COLO668 (cell line): ENCODE measurements at regions not wholly inside any gene's neighbourhood (a gene's known extent, or its start where the extent isn't known, plus 50 kb on each side); places are given as distances from the start of the nearest gene placed in this dataset.

Experiments
- DNase-seq: peaks from one replicate; lab custom pipeline; 2025; ENCODE audit not compliant: unreplicated experiment; lab: John Stamatoyannopoulos, UW

DNA sequence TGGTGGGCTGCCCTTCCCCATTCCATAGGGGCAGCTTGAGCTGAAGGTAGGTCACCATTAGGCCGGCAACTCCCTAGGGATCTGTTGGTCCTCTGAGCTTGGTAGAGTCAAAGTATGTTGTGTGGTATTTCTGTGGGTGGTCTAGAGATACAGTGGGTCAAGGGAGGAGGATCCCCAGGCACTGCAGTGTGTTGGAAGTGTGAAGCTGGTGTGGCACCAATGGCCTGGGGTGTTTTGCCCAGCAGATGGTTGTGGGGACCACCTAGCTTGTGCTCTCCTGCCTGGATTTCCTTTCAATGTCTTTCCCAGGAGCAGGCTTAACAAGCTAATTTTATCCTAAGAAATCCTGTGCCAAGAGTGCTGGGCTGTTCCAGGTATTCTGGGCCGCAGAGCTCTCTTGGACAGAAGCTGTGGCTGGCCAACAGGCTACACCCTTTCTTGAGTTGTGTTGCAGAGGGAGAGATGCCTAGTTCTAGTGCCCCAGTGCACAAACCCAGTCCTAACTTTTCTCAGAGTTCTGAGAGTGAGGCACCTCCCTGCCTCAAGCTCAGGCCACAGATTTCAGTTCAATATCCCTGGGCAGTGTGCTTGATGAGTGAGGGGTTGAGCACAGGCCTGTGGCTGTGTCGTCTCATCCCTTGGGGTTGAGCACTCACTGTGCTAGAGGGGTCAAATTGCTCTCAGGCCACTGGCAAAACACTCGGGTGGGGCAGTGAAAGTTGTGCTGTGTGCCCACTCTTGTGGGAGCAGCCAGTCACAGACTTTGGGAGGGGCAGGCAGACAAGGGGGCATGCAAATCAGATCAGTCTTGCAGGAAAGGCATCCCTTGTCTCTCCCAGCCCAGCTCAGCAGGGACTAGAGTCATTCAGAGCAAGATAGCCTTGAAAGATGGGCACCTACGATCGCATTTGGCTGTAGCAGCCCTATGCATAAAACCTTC, 1806.1 kb upstream of the MIR17HG start:
- DNase-seq = no peak

DNA sequence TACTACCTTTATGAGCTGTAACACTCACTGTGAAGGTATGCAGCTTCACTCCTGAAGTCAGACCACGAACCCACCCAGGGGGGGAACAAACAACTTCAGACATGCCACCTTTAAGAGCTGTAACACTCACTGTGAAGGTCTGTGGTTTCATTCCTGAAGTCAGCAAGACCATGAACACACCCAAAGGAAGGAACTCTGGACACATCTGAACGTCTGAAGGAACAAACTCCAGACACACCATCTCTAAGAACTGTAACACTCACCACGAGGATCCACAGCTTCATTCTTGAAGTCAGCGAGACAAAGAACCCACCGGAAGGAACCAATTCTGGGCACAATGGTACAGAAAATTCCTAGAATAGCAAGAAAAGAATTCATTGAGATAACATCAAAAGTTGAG, 1796.5 kb upstream of the MIR17HG start:
- no peak for DNase-seq

DNA sequence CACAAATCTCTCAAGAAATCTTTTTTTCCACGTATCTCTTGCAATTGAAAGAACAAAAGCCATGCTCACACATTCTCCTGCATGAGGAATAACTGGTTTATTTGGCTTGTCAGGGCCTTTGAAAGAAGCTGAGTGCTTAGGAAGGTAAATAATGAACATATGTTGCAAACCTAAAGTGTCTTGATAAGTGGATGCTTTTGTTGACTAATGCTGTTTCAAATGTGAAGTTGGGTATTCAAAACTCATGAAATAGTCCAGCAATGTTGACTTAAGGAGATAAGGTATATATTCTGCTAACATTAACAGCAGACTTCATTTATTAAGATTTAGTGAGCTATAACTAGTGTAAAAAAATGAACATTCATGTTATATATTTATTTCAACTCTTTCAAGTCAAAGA, 1792.7 kb upstream of the MIR17HG start:
- peak; percentile 23 for DNase-seq

DNA sequence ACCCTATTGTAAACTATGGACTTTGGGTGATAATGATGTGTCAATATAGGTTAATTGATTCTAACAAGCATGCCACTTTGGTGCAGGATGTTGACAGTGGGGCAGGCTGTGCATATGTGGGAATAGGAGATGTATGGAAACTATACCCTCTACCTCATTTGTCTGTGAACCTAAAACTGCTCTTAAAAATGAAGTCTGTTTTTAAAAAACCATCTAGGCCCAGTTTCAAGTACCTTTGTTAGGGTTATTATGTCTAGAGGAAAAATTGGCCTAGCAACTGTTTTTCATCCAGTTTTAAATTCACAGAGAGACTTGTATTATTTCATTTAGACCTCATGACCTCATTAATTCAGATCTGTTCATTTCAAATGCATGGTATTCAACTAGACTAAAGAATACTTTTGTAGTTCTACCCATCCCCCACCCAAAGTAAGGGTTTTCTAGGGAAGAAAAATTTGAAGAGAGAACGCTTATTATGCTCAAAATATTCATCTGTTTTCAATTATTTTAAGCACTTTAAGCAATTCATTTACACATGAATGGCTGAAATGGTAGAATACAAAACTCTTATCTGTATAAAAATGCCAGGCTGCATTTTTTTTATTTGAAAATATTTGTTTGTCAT, 1781.9 kb upstream of the MIR17HG start:
- peak; percentile 35 for DNase-seq

DNA sequence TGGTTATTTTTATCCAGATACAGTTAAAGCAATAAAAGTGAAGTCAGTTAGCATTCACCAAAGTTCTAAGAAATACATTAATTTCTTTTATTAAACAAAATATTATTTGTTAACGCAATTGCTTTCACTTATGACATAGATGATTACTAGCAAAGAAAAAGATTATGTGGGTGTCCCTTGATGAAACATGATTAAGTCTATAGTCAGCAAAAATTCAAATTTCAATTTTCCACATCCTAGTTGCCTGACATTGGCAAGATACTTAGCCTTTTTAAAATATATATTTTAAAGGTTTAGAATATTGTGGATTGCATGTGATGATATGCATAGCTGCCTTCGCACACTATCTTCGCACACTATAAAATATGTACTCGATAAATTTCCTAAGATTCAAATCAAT, 1780.5 kb upstream of the MIR17HG start:
- DNase-seq = no peak

DNA sequence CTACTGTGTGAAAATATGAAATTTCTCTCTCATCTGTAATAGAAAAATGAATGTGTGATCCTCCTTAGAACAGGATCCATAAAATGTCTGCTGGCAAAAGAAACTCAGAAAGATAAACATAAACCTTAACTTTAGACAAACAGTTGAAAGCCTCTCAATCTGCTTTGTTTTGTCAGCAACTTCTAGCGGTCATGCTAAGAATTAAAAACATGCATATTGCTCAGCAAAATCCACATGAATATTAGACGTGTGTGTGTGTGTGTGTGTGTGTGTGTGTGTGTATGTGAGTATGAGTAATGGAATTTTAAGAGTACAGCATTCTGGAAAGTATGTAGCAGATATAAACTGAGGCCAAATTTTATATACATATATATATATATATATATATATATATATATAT, 1779.2 kb upstream of the MIR17HG start:
- no peak for DNase-seq

DNA sequence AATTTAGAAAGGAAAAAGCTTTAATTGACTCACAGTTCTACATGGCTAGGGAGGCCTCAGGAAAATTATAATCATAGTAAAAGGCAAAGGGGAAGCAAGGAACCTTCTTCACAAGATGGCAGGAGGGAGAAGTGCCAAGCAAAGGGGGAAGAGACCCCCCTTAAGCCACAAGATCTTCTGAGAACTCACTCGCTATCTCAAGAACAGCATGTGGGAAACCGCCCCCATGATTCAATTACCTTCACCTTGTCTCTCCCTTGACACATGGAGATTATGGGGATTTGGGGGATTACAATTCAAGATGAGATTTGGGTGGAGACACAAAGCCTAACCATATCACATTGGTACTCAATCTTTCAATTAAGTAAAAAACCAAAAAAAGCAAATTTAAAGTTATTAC, 1778.7 kb upstream of the MIR17HG start:
- no peak for DNase-seq

DNA sequence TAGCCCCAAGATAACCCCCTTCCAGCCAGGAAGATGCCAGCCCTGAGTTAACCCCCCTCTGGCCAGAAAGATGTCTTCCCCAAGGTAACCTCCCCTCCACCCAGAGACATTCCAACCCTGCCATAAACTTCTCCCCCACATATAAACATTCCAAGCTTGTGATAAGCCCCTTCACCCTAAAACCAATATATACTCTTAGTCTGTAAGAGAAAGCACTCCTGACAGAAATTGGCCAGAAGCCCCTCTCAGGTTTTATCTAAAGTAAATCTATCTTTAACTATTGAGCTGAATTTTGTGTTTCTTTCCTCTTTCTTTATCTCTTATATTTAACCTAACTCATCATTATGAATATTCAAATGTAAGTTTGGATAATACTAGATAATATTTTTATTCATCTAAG, 1775.8 kb upstream of the MIR17HG start:
- no peak for DNase-seq

DNA sequence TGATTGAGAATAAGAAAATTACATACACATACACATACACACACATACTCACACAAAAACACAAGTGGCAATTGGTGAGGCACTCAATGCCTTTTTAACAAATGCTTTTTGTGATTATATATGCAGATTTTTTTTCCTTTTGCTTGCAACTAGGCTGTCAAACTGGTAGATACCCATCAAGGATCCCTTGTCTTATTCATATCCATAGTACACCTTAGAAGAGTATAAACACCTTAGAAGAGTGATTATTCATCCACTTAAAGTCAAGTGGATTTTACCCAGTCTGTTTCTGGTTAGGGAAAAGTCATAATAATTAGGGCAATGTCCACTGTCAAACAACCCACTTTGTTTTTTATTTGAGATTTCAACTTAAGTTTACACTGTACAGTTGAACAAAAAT, 1773.4 kb upstream of the MIR17HG start:
- no peak for DNase-seq

DNA sequence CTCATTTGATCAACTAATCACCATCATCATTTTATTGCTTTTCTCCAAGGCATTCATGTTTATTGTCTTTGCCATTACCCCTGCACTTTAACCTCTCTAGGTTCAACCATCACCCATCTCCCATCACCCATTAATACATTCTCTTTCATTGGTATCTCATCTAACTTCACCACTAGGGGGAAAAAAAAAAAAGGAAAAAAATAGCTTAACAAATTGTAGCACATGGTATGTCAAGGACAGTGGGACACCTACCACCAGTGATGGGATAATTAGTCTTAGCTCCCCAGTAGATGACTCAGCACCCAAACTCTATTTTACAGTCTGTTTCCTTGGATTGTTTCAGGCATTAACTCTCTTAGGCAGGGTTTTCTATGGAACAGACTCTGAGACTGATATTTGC, 1770.2 kb upstream of the MIR17HG start:
- no peak for DNase-seq

DNA sequence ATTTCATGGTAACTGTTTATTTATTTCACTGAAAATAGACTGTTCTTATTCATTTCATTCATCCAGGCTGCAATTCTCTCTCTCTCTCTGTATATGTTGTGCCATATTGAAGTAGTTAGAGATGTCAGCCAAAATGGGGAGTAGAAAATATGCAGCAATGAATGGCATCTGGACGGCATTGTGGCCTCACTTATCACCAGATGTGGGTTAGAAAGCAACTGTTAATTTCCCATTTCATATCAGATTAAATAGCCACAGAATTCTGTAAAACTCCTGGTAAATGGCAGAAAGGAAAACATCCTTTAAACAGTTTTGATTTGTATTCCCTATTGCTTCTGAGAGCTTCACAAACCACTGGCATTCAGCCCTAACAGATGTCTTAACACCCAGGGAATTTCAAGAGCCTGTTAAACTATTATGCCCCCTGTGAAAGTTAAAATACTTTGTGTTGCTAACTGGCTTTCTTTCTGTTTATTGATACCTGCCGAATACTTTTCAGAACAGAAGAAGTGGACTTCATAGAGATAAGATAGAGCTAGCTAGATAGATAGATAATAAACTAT, 1763.3 kb upstream of the MIR17HG start:
- no peak for DNase-seq

DNA sequence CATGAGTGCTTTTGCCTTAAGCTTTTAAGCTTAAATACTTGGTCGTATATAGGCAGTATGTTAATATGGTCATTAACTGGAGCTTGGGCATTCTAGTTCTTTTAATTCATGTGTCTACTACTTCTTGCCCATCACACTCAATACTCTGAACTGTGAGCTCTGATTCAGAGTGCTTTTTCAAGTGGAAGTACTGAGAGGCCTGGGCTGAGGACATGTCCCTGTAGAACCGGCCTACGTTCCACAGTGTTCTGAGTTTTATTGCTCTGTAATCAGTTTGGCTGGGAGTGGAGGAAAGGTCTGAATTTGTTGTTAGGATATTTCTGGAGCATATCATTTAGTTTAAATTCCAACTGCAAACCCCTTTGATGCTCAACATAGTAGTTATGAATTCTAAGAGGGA, 1744.8 kb upstream of the MIR17HG start:
- no peak for DNase-seq

DNA sequence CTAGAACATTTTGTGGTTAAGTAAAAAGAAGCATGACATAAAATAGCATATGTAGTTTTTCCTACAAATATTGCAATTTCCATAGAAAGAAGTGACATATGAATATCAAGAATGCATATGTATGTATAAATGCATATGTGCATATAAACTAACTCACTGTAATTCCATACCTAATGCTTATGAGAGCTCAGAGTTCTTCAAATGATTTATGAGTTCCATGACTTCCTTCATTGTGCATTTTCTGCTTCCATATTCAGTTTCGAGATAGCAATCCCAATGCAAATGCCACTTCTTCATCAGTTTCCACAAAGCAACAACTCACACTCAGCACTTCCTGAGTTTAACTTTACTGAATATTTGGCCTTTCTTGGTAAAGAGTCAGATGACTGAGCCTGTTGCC, 1744.3 kb upstream of the MIR17HG start:
- DNase-seq = no peak

DNA sequence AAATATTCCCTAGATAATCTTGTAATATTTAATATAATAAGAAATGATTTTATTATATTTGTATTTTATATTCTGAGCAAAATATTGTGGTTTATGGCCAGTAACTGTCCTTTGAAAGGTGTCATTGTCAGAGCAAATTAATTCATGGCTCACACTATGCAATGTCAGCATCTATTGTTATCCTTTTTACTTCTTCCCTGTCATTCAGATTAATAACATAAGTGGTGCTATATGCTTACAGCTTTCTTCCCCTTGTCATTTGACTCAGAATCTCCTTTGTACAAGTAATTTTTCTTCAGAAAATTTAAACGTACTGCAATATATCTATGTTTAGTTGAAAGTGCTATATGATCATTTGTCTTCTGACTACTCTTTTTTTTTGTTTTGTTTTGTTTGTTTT, 1738.2 kb upstream of the MIR17HG start:
- no peak for DNase-seq

DNA sequence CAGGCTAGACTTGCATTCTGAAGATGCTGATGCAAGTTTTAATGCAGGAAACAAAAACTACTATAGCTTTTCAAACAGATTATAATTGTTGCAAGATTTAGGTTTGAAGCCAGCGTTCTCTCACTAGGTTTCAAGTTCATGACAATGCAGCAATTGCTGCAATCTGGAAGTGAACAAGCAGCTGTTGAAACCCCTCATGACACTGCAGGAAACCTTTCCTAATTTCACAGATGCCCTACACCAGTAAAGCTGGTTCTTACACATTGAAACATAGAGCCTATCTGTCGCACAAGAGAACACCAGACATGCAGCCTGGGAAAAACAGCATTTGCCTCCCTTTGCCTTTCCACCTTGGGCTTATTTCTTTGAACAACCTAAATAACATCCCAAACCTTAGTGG, 1737.2 kb upstream of the MIR17HG start:
- DNase-seq = no peak

DNA sequence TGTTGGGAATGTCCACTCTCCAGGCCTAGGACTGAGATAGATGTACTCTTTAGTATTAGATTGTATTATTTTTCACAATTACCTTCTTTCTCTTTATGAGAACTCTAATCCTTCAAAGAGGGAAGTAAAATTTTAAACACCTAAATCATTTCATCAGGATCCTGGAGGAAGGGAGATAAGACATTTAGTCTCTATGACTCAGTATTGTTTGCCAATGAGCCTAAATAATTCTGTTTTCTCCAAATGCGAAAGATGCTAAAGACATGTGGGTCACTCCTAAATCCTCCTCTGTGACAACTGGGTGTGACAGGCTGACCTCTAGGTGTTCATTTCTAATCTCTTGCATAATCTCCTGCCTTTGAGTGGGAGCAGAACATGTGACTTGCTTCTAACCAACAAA, 1736.6 kb upstream of the MIR17HG start:
- DNase-seq = no peak

DNA sequence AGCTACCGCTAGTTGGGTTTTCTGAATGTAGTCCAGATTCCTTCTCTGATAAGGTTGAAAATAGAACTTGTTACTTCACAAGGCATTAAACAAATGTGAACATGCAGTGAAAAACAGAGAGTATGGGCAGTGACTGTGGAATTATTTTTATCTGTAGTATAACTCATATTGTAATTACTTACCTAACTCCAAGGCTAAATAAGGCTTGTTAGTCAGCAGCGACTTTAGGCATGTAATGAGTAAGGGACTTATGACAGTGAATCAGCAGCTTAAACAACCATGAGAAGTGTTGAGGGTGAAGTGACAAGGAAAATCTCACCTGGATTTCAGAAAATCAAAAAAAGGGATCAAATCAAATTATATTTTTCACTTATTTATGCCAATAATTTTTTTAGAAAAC, 1719.5 kb upstream of the MIR17HG start:
- DNase-seq = no peak

DNA sequence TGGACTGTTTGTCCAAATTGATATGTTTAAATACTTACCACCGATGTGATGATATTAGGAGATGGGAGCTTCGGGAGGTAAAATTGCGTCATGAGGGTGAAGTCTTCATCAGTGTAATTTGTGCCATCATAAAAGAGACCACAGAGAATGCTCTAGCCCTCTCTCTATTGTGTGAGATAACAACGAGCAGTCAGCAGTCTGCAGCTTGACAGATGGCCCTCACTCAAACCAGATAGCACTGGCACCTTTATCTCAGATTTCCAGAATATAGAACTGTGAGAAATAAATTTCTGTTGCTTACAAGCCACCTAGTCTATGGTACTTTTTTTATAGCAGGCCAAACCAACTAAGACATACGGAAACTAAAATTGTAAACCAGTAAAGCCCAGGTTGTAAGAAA, 1718.9 kb upstream of the MIR17HG start:
- DNase-seq = no peak

DNA sequence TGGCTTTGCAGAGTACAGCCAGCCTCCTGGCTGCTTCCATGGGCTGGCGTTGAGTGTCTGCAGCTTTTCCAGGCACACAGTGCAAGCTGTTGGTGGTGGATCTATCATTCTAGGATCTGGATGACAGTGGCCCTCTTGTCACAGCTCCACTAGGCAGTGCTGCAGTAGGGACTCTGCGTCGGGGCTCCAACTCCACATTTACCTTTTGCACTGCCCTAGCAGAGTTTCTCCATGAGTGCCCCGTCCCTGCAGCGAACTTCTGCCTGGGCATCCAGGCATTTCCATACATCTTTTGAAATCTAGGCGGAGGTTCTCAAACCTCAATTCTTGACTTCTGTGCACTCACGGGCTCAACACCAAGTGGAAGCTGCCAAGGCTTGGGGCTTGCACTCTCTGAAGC, 1697.3 kb upstream of the MIR17HG start:
- no peak for DNase-seq

DNA sequence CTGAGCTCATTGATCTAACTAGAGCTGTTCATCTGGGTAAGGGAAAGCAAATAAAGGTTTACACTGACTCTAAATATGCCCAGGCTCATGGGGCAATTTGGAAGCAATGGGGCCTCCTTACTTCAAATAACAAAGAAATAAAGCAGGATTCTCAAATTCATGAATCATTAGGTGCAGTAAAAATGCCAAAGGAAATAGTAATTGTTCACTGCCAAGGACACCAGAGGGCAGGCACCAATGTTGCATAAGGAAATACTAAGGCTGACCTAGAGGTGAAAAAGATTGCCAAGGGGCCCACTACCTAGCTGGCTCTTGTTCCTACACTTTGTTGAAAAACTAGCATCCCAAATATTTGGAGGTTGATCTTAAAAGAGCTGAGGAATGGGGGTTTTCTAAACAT, 1686.7 kb upstream of the MIR17HG start:
- DNase-seq = no peak

DNA sequence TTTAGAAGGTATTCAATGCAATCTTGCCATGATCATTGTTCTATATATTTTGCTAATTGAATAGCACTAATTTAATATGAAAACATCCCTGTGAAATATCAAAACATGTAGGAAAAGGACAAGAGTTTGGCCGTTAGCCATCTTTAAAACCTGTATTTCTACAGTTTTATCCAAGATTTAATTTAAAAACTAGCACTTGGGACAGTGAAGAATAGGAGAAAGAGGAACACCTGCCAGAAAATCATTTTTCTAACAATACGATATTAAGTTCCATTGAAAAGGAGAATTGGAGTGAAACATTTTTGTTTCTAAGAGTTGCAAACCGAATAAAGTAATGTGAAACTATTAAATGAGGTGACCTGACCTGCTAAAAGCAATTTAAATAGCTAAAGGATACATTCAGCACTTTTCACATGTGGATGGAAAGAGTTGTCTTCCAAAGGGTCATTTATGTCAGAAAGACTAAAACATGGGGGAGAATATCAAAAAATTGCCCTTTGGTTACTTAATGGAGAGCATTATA, 1673.6 kb upstream of the MIR17HG start:
- DNase-seq = no peak

DNA sequence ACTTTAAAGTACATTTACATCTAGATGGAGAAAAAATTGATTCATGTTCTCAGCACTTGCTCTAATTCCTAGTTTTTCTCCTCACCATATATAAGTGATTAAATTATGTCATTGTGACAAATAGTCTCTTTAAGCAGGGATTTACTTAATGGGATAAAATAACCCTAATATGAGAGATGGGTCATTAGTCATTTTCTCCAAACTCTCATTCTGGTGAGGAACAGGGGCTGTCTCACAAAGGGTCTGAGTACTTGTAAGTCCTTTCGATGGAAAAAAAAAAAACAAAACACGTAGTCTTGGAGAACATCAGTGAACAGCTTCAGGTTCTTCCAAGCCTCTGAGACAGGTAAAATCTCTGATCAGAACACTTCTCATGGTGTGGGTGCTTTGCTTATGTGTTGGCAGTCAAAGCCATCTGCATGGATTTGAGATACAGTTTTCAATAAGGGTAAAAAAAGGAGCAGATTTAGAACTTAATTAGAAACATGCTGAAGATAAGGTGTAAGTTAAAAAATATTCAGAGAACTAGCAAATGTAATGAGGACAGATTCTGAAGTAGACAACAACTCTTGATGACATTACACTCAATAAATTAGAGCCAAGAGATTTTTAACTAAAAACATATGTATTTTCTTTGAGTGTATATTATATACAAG, 1668.9 kb upstream of the MIR17HG start:
- DNase-seq = no peak
